GM19438 (cell line): ENCODE measurements at regions not wholly inside any gene's neighbourhood (a gene's known extent, or its start where the extent isn't known, plus 50 kb on each side); places are given as distances from the start of the nearest gene placed in this dataset.

Source experiments
- ATAC-seq: cut with Tn5 transposase; IDR thresholded peaks from one replicate; pipeline ENCODE4 v1.9.1; 2021; ENCODE audit warnings: low read depth; ENCODE audit not compliant: unreplicated experiment

DNA sequence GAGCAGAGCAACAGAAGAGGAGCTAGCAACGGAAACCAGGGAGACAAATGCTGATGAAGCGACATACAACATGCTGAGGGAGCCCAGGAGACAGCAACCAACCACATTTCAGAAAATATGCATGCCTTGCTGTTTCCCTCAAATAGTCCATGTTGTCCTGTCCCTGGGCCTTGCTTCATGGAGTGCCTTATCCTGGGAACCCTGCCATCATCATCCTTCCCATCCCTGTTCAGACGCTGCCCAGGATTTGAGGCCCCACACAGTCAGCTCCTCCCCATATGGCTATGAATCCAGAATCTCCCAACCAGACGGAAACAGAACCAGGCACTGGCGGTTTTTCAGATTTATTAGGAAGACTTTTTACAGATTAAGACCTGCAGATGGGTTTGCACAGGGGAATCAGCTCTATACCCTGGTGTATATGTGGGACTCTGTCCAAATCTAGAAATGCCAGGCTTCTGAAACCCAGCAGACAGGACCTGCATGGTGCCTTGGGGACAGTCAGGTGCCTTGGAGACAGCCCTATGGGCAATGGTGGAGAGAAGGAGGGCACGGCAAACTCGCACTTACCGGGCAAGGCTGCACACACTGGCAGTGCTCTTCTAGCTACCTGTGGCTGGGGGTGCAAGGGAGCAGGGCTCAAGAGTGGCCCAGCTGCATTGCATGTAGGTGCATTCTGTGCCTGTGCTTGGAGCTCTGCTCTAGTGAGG lies 199.7 kb upstream of the MAMLD1 start:
- ATAC-seq = no peak

DNA sequence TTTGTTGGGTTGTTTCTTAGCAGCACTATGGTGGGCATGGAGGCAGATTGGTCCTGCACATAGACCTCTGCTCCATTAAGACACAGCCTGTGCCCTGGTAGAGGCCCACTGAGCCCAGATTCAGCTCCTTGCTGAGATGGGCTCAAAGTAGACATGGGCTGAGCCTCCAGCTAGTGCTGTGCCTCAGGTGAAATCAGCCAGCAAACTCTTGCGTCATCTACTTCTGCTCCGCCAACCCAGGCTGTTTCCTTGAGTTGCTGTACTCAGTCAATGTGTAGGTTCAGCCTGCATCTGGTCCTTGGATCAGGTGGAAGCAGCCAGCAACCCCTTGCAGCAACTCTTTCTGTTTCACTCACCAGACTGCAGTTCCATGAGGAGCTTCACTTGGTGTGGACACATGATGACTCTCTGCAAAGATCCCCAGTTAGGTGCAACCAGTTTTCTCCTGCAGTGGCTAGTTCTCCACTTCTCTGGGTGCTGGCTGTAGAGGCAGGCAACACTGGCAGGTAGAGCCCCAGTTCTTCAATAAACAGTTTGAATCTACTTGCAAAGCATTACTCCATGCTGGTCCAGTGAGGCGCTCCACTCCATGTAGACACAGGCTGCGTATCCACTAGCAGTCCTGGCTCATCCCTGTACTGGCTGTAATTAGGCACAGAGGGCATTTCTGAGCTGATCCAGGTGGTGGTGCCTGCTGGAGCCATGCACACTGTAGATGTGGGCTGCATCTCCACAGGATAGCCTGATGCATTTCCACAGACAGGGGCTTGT lies 199.0 kb upstream of the MAMLD1 start:
- no peak for ATAC-seq

DNA sequence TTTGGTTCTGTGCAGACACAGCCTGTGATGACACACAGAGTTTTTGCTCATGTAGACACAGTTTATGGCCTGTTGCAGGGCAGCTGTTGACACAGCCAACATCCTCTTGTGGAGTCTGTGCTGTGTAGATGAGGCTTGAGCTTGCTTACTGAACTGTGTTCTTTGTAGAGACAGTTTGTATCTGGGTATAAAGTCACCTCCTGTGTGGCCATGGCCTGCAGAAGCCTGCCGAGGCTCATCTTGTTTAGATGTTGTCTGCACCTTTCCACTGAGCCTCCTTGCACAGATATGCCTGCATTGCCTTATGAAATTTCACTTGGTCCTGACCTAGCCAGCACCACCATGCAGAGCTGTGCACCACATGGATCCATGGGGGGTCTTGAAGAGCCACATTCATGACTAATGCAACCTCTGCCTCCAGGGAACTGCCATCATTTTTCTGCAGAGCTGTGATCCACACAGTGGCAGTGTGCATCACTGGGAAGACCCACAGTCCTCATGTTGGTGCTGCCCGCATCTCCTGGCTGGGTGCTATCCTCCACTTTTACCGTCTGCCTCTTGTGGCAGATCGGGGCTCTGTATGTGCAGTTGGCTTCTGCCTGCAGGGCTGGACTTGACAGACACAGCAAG lies 198.0 kb upstream of the MAMLD1 start:
- ATAC-seq = no peak

DNA sequence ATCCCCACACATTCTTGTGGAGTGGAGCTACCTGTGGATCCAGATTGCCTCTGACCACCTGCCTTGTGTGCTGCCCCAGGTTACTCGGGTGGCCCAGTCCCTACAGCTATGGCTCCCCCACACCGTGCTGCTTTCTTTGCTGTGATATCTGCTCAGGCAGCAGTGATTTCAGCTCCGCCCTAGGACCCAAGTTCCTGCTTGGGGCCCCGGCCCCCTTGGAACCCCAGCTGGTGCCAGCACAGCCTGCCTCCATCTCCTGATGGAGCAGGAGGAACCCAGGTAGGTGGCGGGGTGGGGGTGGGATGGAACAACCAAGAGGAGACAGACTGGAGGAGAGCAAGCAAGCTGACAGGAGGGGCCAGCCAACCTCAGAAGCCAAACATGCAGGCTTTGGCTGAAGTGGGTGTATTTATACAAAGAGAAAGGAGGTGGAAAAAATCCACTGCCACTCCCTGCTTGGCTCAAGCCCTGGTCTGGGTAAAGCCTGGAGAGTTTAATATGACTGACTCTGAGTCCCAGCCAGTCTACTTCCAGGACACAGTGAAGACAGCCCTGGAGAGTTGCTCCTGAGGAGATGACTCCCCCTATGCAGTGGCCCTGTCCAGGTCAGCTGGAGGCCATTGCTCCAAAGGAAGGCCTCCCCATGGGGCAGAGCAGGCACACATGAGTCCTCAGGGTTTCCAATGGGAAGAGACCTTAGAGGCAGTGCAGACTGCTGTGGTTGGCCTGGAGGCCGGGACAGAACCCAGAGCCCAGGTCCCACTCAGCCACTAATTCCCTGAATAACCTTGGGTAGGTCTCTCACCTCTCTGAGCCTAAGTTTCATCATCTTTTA lies 197.1 kb upstream of the MAMLD1 start:
- no peak for ATAC-seq

GRCh38 chrX:150167482-150168324 lies 195.4 kb upstream of the MAMLD1 start:
- no peak for ATAC-seq

DNA sequence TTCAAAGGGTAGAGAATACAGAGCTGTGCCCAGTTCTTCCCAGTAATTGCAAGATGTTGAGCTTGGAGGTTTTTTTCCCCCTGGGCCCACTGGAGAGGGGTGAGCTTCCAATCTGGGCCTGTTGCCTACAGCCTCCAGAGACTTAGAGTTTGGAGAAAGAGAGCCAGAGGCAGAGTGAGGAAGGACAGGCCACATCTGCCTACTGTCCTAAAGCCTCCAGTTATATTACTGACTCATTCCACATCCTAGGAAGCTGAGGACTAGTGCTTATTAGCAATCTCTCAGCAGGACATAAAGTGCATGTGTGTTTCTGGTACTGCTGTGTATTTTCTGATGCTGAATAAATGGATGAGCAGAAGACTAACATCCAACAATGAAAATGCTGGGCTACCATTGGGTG lies 181.0 kb upstream of the MAMLD1 start:
- ATAC-seq = no peak

GRCh38 chrX:150184491-150184890 lies 178.6 kb upstream of the MAMLD1 start:
- ATAC-seq = no peak

GRCh38 chrX:150185766-150186165 lies 177.4 kb upstream of the MAMLD1 start:
- no peak for ATAC-seq

GRCh38 chrX:150192816-150193215 lies 170.3 kb upstream of the MAMLD1 start:
- ATAC-seq = no peak

GRCh38 chrX:150196285-150196684 lies 166.8 kb upstream of the MAMLD1 start:
- no peak for ATAC-seq

DNA sequence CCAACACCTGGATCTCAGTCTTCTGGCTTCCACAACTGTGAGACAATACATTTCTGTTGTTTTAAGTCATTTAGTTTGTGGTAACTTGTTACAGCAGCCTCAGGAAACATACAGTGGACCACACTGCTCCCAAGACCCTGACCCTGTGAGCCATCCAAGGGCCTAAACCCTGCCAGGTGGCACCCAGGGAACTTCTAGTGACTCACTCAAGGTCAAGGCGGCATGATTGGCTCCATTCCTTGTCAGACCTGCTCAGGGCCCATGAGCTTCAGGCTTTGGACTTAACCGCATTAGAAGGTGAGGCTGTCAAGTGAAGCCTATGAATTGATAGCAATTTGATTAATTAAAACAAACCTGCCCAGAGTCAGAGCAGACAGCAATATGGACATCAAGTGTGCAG lies 165.7 kb upstream of the MAMLD1 start:
- ATAC-seq = no peak

DNA sequence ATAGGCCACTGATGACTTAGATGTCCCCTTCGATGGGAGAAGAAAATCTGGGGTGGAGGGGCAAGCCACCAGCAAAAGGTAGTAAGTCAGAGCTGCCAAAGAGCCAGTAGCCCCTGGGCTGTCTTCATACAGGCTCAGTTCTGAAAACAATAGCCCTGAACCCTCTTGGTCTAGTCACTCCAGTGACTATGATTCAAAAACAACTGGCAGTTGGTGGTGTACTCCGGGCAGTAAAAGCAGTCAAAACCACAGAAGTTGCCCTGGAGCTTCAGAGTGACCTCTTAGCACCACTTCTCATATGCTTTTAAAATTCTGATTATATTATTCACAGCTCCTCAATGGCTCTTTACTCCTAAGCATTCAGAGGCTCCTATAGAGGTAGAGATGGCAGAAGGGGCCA lies 164.3 kb upstream of the MAMLD1 start:
- no peak for ATAC-seq

DNA sequence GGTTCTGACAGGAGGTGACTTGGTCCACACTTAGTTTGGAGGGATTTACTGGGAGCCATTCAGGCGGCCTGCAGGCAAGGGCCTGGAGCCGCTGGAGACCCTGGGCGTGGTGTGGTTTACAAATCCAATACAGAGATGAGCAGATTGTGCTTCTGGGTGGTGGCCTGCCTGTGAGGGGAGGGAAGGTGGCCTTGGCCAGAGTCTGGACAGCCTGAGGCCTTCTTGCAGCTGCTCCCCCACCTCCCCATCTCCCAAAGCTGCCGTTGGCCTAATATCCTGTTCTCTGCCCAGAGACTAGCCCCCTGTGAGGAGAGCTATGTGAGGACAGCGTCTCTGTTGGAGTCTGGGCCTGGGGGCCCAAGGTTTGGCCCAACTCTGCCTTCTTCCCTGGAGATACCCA lies 163.9 kb upstream of the MAMLD1 start:
- no peak for ATAC-seq

- ATAC-seq = no peak
These were observed 163.3 kb upstream of the MAMLD1 start for GRCh38 chrX:150199803-150200202.

- no peak for ATAC-seq
These were observed 162.8 kb upstream of the MAMLD1 start for GRCh38 chrX:150200361-150200760.

GRCh38 chrX:150200820-150201287 lies 162.3 kb upstream of the MAMLD1 start:
- ATAC-seq = peak; percentile 98

DNA sequence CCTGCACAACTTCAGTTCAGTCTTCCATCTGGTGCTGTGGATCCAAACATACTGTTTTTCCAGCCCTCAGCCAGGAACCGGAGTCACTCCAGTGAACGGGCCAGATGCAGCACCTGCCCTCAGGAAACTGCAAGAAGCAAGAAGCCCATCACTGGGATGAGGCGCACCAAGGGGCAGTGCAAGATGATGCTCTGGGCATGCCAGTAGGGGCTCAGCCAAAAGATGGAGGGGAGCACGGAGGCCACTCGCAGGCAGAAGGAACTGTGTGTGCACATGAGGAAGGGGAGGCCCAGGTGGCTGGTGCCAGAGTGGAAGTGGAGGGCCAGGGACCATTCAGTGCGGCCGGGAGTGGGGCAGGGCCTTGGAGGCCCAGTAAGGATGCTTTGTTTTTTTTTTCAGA lies 161.7 kb upstream of the MAMLD1 start:
- no peak for ATAC-seq

DNA sequence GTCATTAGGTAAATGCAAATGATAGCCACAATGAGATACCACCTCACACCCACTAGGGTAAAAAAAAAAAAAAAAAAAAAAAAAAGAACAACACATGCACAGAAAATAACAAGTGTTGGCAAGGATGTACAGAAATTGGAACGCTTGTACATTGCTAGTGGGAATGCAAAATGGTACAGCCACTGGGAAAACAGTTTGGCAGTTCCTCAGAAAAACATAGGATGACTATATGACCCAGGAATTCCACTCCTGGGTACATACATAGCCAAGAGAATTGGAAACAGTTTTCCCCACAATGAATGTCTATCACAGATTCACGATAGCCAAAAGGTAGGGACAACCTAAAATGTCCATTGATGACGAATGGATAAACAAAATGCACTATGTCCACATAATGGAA lies 161.3 kb upstream of the MAMLD1 start:
- no peak for ATAC-seq

DNA sequence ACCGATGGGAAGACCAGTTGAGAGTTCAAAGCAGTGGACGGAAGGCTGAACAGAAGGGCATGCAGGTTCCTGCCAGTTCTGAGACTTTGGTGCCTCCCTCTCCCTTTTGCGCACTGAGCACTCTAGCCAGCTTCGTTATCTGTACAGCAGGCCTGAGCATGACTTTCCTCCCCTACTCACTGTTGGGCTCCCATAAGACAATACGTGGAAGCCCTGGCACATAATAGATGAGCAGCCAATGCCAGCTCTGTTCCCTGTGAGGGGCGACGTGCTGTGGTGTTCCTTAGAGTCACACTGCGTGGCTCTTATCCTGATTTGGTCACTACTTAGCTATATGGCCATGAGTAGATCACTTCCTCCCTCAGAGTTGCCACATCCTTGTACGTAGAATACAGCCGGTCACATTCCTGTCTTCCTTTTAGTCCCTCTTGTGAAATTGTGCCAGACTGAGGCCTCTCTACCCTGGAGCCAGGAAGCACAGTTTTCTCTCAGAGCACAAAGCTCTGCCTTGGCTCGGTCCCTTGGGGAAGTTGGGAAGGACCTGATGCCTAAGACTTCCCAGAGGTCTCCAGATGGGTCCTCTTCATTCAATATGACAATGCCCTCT lies 160.4 kb upstream of the MAMLD1 start:
- ATAC-seq = no peak
